HG02588 (cell line): ENCODE measurements at regions not wholly inside any gene's neighbourhood (a gene's known extent, or its start where the extent isn't known, plus 50 kb on each side); places are given as distances from the start of the nearest gene placed in this dataset.
"Not testable (repeated sequence)": the region's sequence is repeated elsewhere in the genome, so short reads cannot be mapped to it uniquely, and the experiment has no call there.

Experiments used
- ATAC-seq: cut with Tn5 transposase; IDR thresholded peaks from one replicate; pipeline ENCODE4 v1.9.1; 2021; ENCODE audit warnings: mild to moderate bottlenecking, moderate library complexity; ENCODE audit not compliant: unreplicated experiment

DNA sequence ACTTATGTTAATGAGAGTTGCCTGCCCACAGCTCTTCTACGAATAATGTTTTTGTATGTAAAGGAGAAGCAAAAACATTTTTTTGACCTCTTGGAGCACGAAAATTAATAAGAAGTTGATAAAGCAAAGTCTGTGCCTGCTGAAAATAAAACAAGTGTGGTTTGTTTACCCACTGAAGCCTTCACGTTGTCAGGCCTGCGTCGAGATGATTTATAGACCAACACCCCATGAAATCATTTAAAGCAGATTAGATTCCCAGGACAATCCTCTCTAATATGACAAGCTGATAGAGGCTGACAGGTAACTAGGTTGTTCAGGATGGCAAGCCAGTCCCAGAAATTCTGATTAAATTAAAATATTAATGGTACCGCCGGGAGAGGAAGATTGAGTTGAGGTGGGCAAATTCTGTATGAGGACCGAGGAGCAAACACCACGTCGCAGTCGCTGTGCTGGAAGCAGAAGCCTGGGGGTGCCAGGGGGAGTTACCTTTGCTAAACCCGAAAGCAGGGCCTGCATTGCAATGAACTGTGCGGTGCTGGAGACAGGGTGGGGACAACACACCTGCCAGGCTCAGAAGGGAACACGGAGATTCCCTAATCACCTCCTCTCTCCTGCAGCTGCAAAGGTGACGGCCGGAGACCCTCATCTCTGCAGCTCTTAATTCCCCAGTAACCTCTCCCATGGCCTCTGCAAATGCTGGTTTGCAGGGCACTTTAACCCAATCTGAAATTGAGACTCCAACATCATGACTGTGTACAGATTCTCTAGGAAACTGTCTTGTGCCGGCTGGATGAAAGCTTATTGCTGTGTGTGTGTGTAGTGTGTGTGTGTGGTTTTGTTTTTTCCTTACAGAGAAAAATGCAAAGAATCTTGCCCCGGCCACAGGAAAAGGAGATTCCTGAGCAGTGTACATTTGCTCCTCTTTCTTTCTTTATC, 2805.9 kb downstream of the RPIA start:
- ATAC-seq: not testable (repeated sequence)

DNA sequence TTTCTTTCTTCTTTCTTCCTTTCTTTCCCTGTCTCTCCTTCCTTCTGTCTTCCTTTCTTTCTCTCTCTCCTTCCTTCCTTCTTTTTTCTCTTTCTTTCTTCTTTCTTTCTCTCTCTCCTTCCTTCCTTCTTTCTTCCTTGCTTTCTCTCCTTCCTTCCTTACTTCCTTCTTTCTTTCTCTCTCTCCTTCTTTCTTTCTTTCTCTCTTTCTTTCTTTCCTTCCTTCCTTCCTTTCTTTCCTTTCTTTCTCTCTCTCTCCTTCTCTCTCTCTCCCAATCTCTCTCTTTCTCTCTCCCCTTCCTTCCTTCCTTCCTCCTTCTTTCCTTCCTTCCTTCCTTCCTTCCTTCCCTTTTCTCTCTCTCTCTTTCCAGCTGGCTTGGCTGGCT, 2806.6 kb downstream of the RPIA start:
- ATAC-seq: not testable (repeated sequence)

- not testable (repeated sequence) for ATAC-seq
Observed at GRCh38 chr2:91498513-91499250, 2807.2 kb downstream of the RPIA start.

- ATAC-seq: not testable (repeated sequence)
Observed at GRCh38 chr2:91499431-91500050, 2808.1 kb downstream of the RPIA start.

- not testable (repeated sequence) for ATAC-seq
Observed at GRCh38 chr2:91500246-91500977, 2808.9 kb downstream of the RPIA start.

GRCh38 chr2:91500978-91501310, 2809.5 kb downstream of the RPIA start:
- not testable (repeated sequence) for ATAC-seq

- not testable (repeated sequence) for ATAC-seq
Observed at GRCh38 chr2:91501481-91502080, 2810.1 kb downstream of the RPIA start.

DNA sequence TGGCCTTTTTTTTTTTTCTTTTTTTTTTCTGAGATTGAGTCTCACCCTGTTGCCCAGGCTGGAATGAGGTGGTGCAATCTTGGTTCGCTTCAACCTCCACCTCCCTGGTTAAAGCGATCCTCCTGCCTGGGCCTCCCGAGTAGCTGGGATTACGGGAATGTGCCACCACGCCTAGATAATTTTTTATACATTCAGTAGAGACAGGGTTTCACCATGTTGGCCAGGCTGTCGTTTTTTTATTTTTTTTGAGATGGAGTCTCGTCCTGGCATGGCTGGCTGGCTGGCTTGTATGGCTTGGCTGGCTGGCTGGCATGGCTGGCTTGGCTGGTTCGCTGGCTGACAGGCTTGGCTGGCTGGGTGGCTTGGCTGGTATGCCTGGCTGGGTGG, 2812.1 kb downstream of the RPIA start:
- not testable (repeated sequence) for ATAC-seq

- not testable (repeated sequence) for ATAC-seq
Observed at GRCh38 chr2:91503959-91504741, 2812.7 kb downstream of the RPIA start.

DNA sequence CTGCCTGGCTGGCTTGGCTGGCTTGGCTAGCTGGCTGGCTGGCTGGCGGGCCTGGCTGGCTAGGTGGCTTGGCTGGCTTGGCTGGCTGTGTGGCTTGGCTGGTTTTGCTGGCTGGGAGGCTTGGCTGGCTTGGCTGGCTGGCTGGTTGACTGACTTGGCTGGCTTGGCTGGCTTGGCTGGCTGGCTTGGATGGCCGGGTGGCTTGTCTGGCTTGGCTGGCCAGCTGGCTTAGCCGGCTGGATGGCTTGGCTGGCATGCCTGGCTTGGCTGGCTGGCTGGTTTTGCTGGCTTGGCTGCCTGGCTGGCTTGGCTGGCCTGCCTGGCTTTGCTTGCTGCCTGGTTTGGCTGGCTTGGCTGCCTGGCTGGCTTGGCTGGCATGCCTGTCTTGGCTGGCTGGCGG, 2817.3 kb downstream of the RPIA start:
- ATAC-seq: not testable (repeated sequence)

GRCh38 chr2:91509276-91509675, 2817.8 kb downstream of the RPIA start:
- not testable (repeated sequence) for ATAC-seq

DNA sequence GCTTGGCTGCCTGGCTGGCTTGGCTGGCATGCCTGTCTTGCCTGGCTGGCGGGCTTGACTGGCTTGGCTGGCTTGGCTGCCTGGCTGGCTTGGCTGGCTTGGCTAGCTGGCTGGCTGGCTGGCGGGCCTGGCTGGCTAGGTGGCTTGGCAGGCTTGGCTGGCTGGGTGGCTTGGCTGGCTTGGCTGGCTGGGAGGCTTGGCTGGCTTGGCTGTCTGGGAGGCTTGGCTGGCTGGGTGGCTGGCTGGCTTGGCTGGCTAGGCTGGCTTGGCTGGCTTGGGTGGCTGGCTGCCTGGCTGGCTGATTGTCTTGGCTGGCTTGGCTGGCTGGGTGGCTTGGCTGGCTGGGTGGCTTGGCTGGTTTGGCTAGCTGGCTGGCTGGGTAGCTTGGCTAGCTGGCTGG, 2819.7 kb downstream of the RPIA start:
- ATAC-seq: not testable (repeated sequence)

GRCh38 chr2:91515966-91516365, 2824.5 kb downstream of the RPIA start:
- ATAC-seq: not testable (repeated sequence)

- not testable (repeated sequence) for ATAC-seq
Observed at GRCh38 chr2:91516669-91517068, 2825.2 kb downstream of the RPIA start.

GRCh38 chr2:91517846-91518245, 2826.4 kb downstream of the RPIA start:
- ATAC-seq: not testable (repeated sequence)

- ATAC-seq: not testable (repeated sequence)
Observed at GRCh38 chr2:91518361-91518981, 2827.0 kb downstream of the RPIA start.

GRCh38 chr2:91519359-91519758, 2827.9 kb downstream of the RPIA start:
- not testable (repeated sequence) for ATAC-seq

GRCh38 chr2:91519914-91520313, 2828.4 kb downstream of the RPIA start:
- not testable (repeated sequence) for ATAC-seq

GRCh38 chr2:91520523-91520922, 2829.1 kb downstream of the RPIA start:
- not testable (repeated sequence) for ATAC-seq
